ENCODE measurements at regions not wholly inside any gene's neighbourhood (a gene's known extent, or its start where the extent isn't known, plus 50 kb on each side); places are given as distances from the start of the nearest gene placed in this dataset.

- no peak for TF ChIP-seq CTCF (IDR thresholded peaks at IDR 0.05)
- no peak for TF ChIP-seq POLR2A (IDR thresholded peaks at IDR 0.05)
Observed at GRCh38 chr3:105033081-105033480, 333.6 kb upstream of the ALCAM start.

Measured in body of pancreas (tissue), 4 donors.